ENCODE measurements at regions not wholly inside any gene's neighbourhood (a gene's known extent, or its start where the extent isn't known, plus 50 kb on each side); places are given as distances from the start of the nearest gene placed in this dataset.

DNA sequence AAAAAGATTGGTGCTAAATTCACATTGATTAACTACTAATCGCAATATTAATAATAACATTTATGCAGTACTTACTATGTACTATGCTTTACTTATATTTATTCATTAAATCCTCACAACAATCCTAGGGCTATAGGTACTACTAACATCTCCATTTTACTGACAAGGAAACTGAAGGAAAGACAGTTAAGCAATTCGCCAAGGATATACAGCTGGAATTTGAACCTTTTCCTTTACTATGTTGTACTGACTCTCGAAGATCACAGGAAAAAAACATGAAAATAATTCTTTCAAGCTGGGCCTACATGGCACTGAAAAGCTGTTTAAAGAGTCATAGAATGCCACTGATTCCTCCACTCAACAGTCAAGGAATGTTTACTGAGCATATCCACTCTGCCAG is 185.4 kb downstream of the IPMK start:
- Histone ChIP-seq H2BK120ac (ENCODE audit: insufficient read depth, low read length, poor library complexity) (no peak overlapping the region), H3K9ac (ENCODE audit: low read length) (no peak overlapping the region), H3K27ac (ENCODE audit: low read depth, low read length) (no peak overlapping the region), H4K12ac (ENCODE audit: low read depth, low read length) (no peak overlapping the region), H3K36me3 (ENCODE audit: control insufficient read depth in 1 of 2, insufficient read depth in 2 of 2, low read length in 2 of 2) (no peaks in the 10 kb centered on the region), H3K79me2 (ENCODE audit: control insufficient read depth, insufficient read depth, low read length, poor library complexity) (no peaks in the 10 kb centered on the region), H3K4me3 (ENCODE audit: low read depth, low read length) (no peak overlapping the region), H3K18ac (ENCODE audit: low read length) (no peak overlapping the region), H3K27me3 (ENCODE audit: insufficient read depth, low read length) (no peaks in the 10 kb centered on the region), H3K79me1 (ENCODE audit: low read length) (no peaks in the 10 kb centered on the region), H3K4me2 (ENCODE audit: low read length) (no peak overlapping the region), H3K4me1 (ENCODE audit: control insufficient read depth in 1 of 2, insufficient read depth in 2 of 2, low read length in 2 of 2) (no peaks in the 10 kb centered on the region), H2AFZ (ENCODE audit: insufficient read depth, low read length, poor library complexity) (no peak overlapping the region), H3K9me3 (ENCODE audit: insufficient read depth, low read depth, low read length) (no peaks in the 10 kb centered on the region), H2BK12ac (ENCODE audit: low read length) (no peak overlapping the region), H2BK5ac (ENCODE audit: low read depth, low read length, poor library complexity) (no peak overlapping the region), H3K4ac (ENCODE audit: low read depth, low read length) (no peak overlapping the region), H4K91ac (ENCODE audit: low read depth, low read length) (no peak overlapping the region), H3K14ac (ENCODE audit: low read length) (no peak overlapping the region), H2AK5ac (ENCODE audit: low read length) (no peak overlapping the region), H3K23ac (ENCODE audit: low read length) (no peak overlapping the region), H4K8ac (ENCODE audit: low read depth, low read length) (no peak overlapping the region)
- no CpG with 5 or more reads among the region's 3 CpGs for WGBS (ENCODE audit: extremely low coverage, insufficient coverage, insufficient read length)
- peak in 1 of 2 donors; percentile 61 for DNase-seq

DNA sequence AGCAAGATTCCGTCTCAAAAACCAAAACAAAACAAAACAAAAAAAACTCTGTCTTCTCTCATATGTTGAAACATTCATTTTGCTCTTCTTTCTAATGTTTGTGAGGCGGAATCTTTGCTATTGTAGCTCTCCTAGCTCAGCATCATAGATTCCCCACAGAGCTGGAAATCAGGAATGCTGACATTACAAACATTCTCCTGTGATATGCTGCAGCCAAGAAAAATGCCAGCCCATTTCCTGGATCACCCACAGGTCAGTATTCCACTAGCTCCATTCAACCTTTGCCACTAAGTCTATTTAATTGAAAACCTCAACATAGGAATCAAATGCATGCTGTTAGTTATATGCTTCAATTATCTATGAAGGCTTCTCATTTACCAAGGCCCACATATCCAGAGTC is 186.3 kb downstream of the IPMK start:
- Histone ChIP-seq H4K91ac (ENCODE audit: low read depth, low read length) (no peak overlapping the region), H3K36me3 (ENCODE audit: control insufficient read depth in 1 of 2, insufficient read depth in 2 of 2, low read length in 2 of 2) (no peaks in the 10 kb centered on the region), H3K27ac (ENCODE audit: low read depth, low read length) (no peak overlapping the region), H4K8ac (ENCODE audit: low read depth, low read length) (no peak overlapping the region), H3K4me1 (ENCODE audit: control insufficient read depth in 1 of 2, insufficient read depth in 2 of 2, low read length in 2 of 2) (no peaks in the 10 kb centered on the region), H2BK12ac (ENCODE audit: low read length) (no peak overlapping the region), H3K4me3 (ENCODE audit: low read depth, low read length) (no peak overlapping the region), H2AK5ac (ENCODE audit: low read length) (no peak overlapping the region), H3K9me3 (ENCODE audit: insufficient read depth, low read depth, low read length) (no peaks in the 10 kb centered on the region), H4K12ac (ENCODE audit: low read depth, low read length) (no peak overlapping the region), H3K18ac (ENCODE audit: low read length) (no peak overlapping the region), H3K9ac (ENCODE audit: low read length) (no peak overlapping the region), H3K4me2 (ENCODE audit: low read length) (no peak overlapping the region), H3K4ac (ENCODE audit: low read depth, low read length) (no peak overlapping the region), H3K79me2 (ENCODE audit: control insufficient read depth, insufficient read depth, low read length, poor library complexity) (no peaks in the 10 kb centered on the region), H3K23ac (ENCODE audit: low read length) (no peak overlapping the region), H2AFZ (ENCODE audit: insufficient read depth, low read length, poor library complexity) (no peak overlapping the region), H2BK120ac (ENCODE audit: insufficient read depth, low read length, poor library complexity) (no peak overlapping the region), H2BK5ac (ENCODE audit: low read depth, low read length, poor library complexity) (no peak overlapping the region), H3K14ac (ENCODE audit: low read length) (no peak overlapping the region), H3K27me3 (ENCODE audit: insufficient read depth, low read length) (no peaks in the 10 kb centered on the region), H3K79me1 (ENCODE audit: low read length) (no peaks in the 10 kb centered on the region)
- peak; percentile 20 to 78 for DNase-seq
- WGBS (ENCODE audit: extremely low coverage, insufficient coverage, insufficient read length): no CpG with 5 or more reads among the region's 2 CpGs

DNA sequence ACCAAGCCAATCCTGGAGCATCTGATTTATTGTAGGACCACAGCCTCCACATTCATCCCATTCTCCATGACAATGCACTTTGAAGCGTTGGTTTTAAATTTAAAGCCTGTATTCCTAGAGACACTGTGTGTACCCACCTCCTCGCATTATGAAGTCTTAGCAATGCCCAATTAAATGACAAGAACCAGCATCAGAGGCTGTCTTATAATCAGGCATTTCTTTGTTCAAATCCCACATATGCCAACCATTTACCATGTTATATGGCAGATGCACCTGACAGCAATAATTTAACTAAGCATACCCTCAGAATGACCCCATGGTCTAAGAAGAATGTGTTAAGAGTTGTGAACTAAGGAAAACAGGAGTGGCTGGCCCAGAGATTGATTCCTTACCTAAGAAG is 188.2 kb downstream of the IPMK start:
- Histone ChIP-seq H3K18ac (ENCODE audit: low read length) (no peak overlapping the region), H2AK5ac (ENCODE audit: low read length) (no peak overlapping the region)

DNA sequence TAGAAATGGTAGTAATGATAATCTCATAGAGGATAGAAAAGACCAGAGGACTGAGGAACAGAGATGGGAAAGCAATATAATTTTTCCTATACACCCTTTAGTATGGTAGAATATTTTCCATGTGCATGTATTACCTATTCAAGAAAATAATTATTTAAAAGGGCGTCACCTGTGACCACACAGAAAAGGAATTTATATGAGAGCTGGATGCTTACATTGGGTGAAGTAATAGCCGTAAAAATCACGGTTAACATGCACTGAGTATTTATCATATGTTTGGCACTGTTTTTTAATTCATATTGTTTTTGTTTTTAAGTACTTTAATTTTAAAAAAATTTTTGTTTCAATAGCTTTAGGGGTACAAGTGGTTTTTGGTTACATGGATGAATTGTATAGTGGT is 195.1 kb downstream of the IPMK start:
- Histone ChIP-seq H3K36me3 (ENCODE audit: control insufficient read depth in 1 of 2, insufficient read depth in 2 of 2, low read length in 2 of 2) (no peaks in the 10 kb centered on the region), H3K4me1 (ENCODE audit: control insufficient read depth in 1 of 2, insufficient read depth in 2 of 2, low read length in 2 of 2) (no peaks in the 10 kb centered on the region), H4K8ac (ENCODE audit: low read depth, low read length) (no peak overlapping the region), H3K27me3 (ENCODE audit: insufficient read depth, low read length) (no peaks in the 10 kb centered on the region), H4K91ac (ENCODE audit: low read depth, low read length) (no peak overlapping the region), H3K9me3 (ENCODE audit: insufficient read depth, low read depth, low read length) (no peaks in the 10 kb centered on the region), H2BK12ac (ENCODE audit: low read length) (no peak overlapping the region), H4K12ac (ENCODE audit: low read depth, low read length) (no peak overlapping the region), H2BK5ac (ENCODE audit: low read depth, low read length, poor library complexity) (no peak overlapping the region), H2AFZ (ENCODE audit: insufficient read depth, low read length, poor library complexity) (no peak overlapping the region), H3K9ac (ENCODE audit: low read length) (no peak overlapping the region), H3K27ac (ENCODE audit: low read depth, low read length) (no peak overlapping the region), H3K4ac (ENCODE audit: low read depth, low read length) (no peak overlapping the region), H3K18ac (ENCODE audit: low read length) (no peak overlapping the region), H3K23ac (ENCODE audit: low read length) (no peak overlapping the region), H3K4me3 (ENCODE audit: low read depth, low read length) (no peak overlapping the region), H3K14ac (ENCODE audit: low read length) (no peak overlapping the region), H3K79me1 (ENCODE audit: low read length) (no peaks in the 10 kb centered on the region), H3K79me2 (ENCODE audit: control insufficient read depth, insufficient read depth, low read length, poor library complexity) (no peaks in the 10 kb centered on the region), H2BK120ac (ENCODE audit: insufficient read depth, low read length, poor library complexity) (no peak overlapping the region), H3K4me2 (ENCODE audit: low read length) (no peak overlapping the region), H2AK5ac (ENCODE audit: low read length) (no peak overlapping the region)
- DNase-seq: no peak
- WGBS (ENCODE audit: extremely low coverage, insufficient coverage, insufficient read length): no CpG with 5 or more reads among the region's 3 CpGs

More for the DNA sequence above, 188.2 kb downstream of the IPMK start:
- H3K4me3 ChIP-seq (ENCODE audit: low read depth, low read length): no peak overlapping the region
- no peak overlapping the region for H4K91ac ChIP-seq (ENCODE audit: low read depth, low read length)
- no peak overlapping the region for H2BK120ac ChIP-seq (ENCODE audit: insufficient read depth, low read length, poor library complexity)
- no peaks in the 10 kb centered on the region for H3K79me1 ChIP-seq (ENCODE audit: low read length)
- H4K12ac ChIP-seq (ENCODE audit: low read depth, low read length): no peak overlapping the region
- no peak overlapping the region for H3K9ac ChIP-seq (ENCODE audit: low read length)
- H3K27me3 ChIP-seq (ENCODE audit: insufficient read depth, low read length): no peaks in the 10 kb centered on the region
- H4K8ac ChIP-seq (ENCODE audit: low read depth, low read length): no peak overlapping the region
- no CpG with 5 or more reads among the region's 2 CpGs for WGBS (ENCODE audit: extremely low coverage, insufficient coverage, insufficient read length)
- H3K79me2 ChIP-seq (ENCODE audit: control insufficient read depth, insufficient read depth, low read length, poor library complexity): no peaks in the 10 kb centered on the region
- H3K4me1 ChIP-seq (ENCODE audit: control insufficient read depth in 1 of 2, insufficient read depth in 2 of 2, low read length in 2 of 2): no peaks in the 10 kb centered on the region
- H3K9me3 ChIP-seq (ENCODE audit: insufficient read depth, low read depth, low read length): no peaks in the 10 kb centered on the region
- DNase-seq: no peak
- no peak overlapping the region for H3K27ac ChIP-seq (ENCODE audit: low read depth, low read length)
- H3K23ac ChIP-seq (ENCODE audit: low read length): no peak overlapping the region
- no peak overlapping the region for H3K14ac ChIP-seq (ENCODE audit: low read length)
- H3K36me3 ChIP-seq (ENCODE audit: control insufficient read depth in 1 of 2, insufficient read depth in 2 of 2, low read length in 2 of 2): no peaks in the 10 kb centered on the region
- no peak overlapping the region for H3K4ac ChIP-seq (ENCODE audit: low read depth, low read length)
- no peak overlapping the region for H2BK12ac ChIP-seq (ENCODE audit: low read length)
- H3K4me2 ChIP-seq (ENCODE audit: low read length): no peak overlapping the region
- no peak overlapping the region for H2AFZ ChIP-seq (ENCODE audit: insufficient read depth, low read length, poor library complexity)
- H2BK5ac ChIP-seq (ENCODE audit: low read depth, low read length, poor library complexity): no peak overlapping the region

Data from trophoblast cell (in vitro differentiated cells and primary cell).